GM12878 (cell line): ENCODE measurements at regions not wholly inside any gene's neighbourhood (a gene's known extent, or its start where the extent isn't known, plus 50 kb on each side); places are given as distances from the start of the nearest gene placed in this dataset. TPM values are rescaled to one million over a fixed set of nuclear protein-coding genes. Genes with fewer than 3 reads are reported as not detected.

ENCODE experiments used
- BRCA1 ChIP-seq: IDR thresholded peaks from 2 replicates; pipeline ENCODE4 v1.6.1; 2011; ENCODE audit warnings: low read depth, low read length, improper control_type of control experiment
- CREM ChIP-seq: IDR thresholded peaks from 2 replicates; pipeline ENCODE4 v1.6.1; 2014; ENCODE audit warnings: antibody characterized with exemption, low read depth
- GABPA ChIP-seq: IDR thresholded peaks from 2 replicates; pipeline ENCODE4 v1.6.1; 2014; ENCODE audit warnings: antibody characterized with exemption, low read depth, mild to moderate bottlenecking, inconsistent platforms
- MEF2B ChIP-seq: fragments of 450-650 bp; IDR thresholded peaks from 2 replicates; pipeline ENCODE4 v1.6.1; 2018; ENCODE audit warnings: mild to moderate bottlenecking, moderate library complexity; ENCODE audit not compliant: partially characterized antibody, poor library complexity, severe bottlenecking
- MTA3 ChIP-seq: IDR thresholded peaks from 2 replicates; pipeline ENCODE4 v1.6.1; 2012; ENCODE audit warnings: low read length, inconsistent platforms, borderline replicate concordance
- RAD21 ChIP-seq: IDR thresholded peaks from 2 replicates; pipeline ENCODE4 v1.6.1; 2011; ENCODE audit warnings: mild to moderate bottlenecking, low read depth, low read length, moderate library complexity; ENCODE audit not compliant: insufficient read depth
- RFX5 ChIP-seq: IDR thresholded peaks from 2 replicates; pipeline ENCODE4 v1.6.1; 2011; ENCODE audit warnings: low read depth, low read length, improper control_type of control experiment
- SIN3A ChIP-seq: IDR thresholded peaks from 2 replicates; pipeline ENCODE4 v1.6.1; 2012; ENCODE audit warnings: low read depth, low read length, improper control_type of control experiment
- SREBF1 ChIP-seq: IDR thresholded peaks from 2 replicates; pipeline ENCODE4 v1.6.1; 2012; ENCODE audit warnings: mild to moderate bottlenecking, low read length
- TCF3 ChIP-seq: IDR thresholded peaks from 2 replicates; pipeline ENCODE4 v1.6.1; 2012; ENCODE audit warnings: low read depth, mild to moderate bottlenecking, low read length, borderline replicate concordance; ENCODE audit not compliant: insufficient read depth
- small RNA-seq: library from RNA; depleted of rRNA; stranded (forward); fragments of <200 nt; gene quantifications from one replicate; pipeline ENCODE3, GENCODE V24; 2014
- TF ChIP-seq, protein P1 (sequence below): fragments of 450-650 bp; formaldehyde crosslinking; IDR thresholded peaks from 2 replicates; pipeline ENCODE4 v1.4.0; 2022; ENCODE audit warnings: mild to moderate bottlenecking, moderate library complexity
- TF ChIP-seq, protein P2 (sequence below): fragments of 450-650 bp; IDR thresholded peaks from 2 replicates; pipeline ENCODE4 v1.6.1; 2017; ENCODE audit warnings: low read depth, mild to moderate bottlenecking, moderate library complexity

GRCh38 chrX:71859637-71860036 lies 51.0 kb upstream of the NHSL2 start (continued):
- TF ChIP-seq, protein P1, sequence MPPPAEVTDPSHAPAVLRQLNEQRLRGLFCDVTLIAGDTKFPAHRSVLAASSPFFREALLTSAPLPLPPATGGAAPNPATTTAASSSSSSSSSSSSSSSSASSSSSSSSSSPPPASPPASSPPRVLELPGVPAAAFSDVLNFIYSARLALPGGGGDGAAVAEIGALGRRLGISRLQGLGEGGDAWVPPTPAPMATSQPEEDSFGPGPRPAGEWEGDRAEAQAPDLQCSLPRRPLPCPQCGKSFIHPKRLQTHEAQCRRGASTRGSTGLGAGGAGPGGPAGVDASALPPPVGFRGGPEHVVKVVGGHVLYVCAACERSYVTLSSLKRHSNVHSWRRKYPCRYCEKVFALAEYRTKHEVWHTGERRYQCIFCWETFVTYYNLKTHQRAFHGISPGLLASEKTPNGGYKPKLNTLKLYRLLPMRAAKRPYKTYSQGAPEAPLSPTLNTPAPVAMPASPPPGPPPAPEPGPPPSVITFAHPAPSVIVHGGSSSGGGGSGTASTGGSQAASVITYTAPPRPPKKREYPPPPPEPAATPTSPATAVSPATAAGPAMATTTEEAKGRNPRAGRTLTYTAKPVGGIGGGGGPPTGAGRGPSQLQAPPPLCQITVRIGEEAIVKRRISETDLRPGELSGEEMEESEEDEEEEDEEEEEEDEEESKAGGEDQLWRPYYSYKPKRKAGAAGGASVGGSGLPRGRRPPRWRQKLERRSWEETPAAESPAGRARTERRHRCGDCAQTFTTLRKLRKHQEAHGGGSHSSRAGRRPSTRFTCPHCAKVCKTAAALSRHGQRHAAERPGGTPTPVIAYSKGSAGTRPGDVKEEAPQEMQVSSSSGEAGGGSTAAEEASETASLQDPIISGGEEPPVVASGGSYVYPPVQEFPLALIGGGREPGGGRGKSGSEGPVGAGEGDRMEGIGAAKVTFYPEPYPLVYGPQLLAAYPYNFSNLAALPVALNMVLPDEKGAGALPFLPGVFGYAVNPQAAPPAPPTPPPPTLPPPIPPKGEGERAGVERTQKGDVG = no peak
- TF ChIP-seq GABPA (no peak), RFX5 (no peak), CREM (no peak), MTA3 (no peak), SIN3A (no peak), TCF3 (no peak), BRCA1 (no peak), SREBF1 (no peak), MEF2B (no peak), RAD21 (peak; percentile 72)
- TF ChIP-seq, protein P2, sequence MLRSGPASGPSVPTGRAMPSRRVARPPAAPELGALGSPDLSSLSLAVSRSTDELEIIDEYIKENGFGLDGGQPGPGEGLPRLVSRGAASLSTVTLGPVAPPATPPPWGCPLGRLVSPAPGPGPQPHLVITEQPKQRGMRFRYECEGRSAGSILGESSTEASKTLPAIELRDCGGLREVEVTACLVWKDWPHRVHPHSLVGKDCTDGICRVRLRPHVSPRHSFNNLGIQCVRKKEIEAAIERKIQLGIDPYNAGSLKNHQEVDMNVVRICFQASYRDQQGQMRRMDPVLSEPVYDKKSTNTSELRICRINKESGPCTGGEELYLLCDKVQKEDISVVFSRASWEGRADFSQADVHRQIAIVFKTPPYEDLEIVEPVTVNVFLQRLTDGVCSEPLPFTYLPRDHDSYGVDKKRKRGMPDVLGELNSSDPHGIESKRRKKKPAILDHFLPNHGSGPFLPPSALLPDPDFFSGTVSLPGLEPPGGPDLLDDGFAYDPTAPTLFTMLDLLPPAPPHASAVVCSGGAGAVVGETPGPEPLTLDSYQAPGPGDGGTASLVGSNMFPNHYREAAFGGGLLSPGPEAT = no peak

Small RNAs in the stretch of these regions (small RNA-seq; reads per million reads assigned to genes)
- gene BX276092.3 = not detected
